GM10847 (cell line): ENCODE measurements at regions not wholly inside any gene's neighbourhood (a gene's known extent, or its start where the extent isn't known, plus 50 kb on each side); places are given as distances from the start of the nearest gene placed in this dataset.

Source experiments
- POLR2A ChIP-seq: IDR thresholded peaks from 2 replicates; pipeline ENCODE4 v1.6.1; 2011; ENCODE audit not compliant: insufficient read length; ENCODE audit errors: extremely low read depth

DNA sequence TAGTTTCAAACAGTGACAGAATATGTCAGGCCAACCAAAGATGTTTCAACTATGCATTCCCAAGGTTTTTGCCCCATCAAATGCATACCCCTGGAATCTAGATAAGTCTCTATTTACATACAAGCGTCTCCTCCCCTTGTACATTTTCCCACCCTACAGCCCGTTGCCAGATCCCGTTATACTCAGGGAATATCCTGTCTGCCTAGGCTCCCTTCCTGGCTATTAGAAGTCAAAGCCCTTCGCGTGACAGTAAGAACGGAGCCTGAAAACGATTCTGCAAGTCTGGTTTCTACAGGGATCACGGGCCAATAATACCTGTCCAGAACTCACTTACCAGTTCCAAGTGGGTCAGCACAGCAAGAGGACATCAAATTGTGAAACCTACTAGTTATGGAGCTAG is 134.8 kb downstream of the LACC1 start:
- TF ChIP-seq POLR2A = no peak

DNA sequence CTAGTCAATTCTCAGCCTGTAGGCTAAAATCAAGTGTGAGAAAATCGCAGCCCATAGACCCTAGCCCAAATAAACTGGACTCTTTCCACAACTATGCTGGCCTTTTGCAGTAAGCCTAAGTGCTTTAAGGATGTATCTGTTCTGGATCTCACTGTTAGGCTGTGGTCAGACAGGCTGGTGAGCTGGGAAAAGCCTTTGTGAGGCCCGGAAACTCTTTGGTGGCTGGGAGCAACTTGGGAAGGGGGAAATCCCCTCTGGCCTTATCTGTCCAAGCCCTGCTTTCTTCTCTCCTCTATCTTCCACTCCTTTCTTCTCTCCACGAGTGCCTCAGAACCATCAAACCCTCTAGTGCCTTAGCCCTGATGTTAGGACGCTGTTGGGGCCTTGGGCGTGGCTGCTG is 135.4 kb downstream of the LACC1 start:
- no peak for TF ChIP-seq POLR2A

DNA sequence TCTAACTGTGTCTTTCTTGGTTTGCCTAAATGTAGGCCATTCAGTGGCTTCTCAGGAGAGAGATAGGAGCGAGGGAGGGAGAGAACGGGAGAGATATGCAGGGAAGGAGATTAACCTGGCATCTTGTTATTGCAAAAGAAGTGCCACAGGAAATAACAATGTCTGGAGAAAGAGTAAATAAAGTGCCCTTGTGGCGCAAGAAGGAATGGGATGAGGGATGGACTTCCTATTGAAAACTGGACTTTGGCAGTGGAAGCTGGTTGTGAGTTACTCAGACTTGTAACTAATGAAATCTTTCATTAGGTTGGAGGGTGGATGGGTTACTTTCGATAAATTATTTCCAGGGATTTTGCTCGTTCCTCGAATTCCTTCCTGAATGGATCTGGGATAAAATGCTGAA is 136.1 kb downstream of the LACC1 start:
- no peak for TF ChIP-seq POLR2A

DNA sequence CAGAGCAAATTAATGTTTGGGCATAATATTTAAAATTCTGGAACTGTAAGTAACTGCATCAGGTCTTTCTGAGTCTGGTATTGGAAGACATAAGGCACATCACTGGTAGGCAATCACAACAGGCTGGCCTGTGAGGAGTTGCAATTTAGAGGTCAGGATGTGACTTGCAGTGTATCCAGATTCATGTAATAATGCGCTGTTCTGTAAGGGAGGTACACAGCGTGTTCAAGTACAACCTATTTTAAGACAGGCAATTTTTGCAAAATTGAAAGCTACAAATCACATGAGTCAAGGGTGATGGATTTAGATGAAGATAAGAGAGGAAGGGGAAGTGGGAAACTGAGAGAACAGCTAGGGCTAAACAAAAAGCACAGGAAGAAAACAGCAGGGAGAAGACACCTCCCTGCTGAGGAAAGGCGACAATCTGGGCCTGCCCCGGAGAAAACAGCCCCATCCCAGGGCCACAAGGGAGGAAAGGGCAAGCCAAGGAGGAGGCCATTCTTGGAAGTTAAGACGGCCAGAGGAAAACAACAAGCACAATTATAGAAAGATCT is 138.1 kb downstream of the LACC1 start:
- no peak for TF ChIP-seq POLR2A

DNA sequence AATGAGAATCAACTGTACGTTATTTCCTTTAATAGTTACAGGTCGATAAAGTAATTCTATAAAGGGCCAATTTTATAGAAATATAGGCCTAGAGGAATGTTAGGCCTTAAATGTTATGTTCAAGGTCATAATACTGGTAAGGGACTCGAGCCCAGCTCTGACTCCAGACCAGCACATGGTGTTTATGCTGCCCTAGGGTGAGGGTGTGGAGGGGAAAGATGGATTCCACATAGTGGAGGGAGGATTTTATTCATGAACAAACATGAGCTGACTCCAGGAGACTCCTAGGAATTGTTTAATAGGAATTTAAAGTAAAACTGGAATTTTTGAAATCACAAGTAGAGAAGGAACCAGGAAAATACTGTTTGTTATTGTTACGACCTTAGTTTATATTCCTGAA is 139.9 kb downstream of the LACC1 start:
- no peak for TF ChIP-seq POLR2A

DNA sequence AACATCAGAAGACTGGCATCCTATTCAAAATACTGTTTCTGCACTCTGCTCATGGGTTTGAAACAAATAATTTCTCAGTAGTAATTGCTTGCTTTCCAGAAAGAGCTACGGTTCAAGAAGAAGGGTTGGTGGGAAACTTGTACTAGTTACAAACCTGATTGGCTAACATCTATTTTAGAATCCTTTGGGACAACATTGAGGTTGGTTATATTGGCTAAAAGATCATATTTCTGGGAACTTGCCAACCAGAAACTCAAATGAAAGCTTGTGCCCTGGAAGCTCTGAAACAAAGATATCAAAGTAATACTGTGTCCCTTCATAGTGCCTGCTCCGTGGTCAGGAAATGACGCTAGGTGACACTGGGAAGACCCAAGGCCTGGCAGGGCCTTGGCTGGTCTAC is 141.7 kb downstream of the LACC1 start:
- no peak for TF ChIP-seq POLR2A

DNA sequence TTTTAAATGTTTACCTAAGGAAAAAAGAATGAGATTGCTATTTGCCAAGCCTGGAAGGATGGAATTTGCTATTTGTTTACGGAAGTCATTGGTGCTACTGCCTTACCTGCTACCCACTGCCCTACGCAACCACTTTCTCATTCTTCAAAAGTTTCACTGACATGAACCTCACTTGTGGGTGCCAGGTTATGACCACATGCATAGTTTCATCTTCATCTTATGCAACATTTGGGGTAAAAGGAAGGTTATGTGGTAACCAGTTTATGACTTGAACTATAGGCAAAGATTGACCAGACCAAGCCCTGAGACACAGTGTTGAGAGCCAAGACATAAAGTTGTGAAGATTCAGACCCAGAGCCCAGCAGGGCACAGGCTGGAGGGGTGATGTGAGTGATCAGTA is 142.5 kb downstream of the LACC1 start:
- TF ChIP-seq POLR2A = no peak

DNA sequence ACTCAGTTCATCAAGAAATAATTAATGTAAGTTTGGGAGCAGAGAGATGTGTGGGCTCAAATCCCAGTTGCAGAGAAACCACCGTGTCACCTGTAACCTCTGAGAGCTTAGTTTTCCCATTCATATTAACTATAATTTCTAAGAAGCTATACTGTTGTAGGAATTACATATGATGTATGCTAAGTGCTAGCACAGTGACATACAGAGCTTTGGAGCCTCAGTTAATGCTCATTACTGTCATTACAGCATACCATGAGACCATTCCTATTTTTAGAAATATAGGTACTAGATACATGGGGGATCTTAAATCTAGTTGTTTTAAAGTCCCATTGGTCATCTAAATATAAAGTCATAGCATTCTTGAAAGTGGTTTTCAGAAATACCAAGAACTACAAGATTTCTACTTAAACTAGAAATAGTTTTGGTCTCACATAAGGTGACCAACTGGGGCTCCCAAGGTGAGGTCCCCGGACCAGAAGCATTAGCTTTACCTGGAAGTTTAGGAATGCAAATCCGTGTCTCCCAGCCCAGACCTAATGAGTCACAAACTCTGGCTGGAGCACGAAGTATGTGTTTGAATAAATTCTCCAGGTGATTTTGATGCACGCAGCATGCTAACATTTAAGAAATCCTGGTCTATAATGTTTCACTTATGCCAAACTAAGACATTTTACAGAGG is 144.6 kb downstream of the LACC1 start:
- no peak for TF ChIP-seq POLR2A

DNA sequence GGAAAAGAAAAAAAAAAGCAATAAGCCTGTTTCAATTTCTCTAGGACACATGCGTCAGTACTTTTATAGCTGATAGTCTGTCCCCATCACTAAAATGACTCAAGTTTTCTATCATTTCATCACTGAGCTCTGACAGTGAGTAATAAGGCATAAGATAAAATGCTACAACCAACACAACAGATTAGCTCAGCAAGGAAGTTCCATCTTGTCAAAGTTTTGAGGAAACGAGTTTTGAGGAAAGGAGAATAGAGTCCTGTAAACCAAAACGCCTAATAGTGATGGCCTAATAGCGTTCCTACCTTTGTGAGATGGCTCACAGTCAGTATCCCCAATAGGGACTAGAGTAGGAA is 145.1 kb downstream of the LACC1 start:
- no peak for TF ChIP-seq POLR2A

DNA sequence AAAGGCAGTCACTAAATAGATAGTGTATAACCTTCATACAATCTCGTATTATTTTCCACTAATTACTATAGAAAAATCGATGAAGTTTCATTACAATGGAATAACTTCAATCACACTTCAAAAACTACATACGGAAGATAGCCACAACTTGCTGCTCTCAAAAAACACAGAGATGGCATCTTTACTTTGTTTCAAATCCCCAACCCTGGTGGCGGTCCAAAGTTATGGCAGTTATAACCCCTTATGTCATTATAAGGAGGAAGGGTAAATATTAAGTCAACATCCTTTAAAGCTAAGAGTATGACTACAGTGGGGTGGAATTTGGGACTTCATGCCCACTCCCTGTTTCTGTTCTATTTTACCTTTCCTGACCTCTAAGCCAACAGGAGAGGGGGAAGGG is 146.5 kb downstream of the LACC1 start:
- TF ChIP-seq POLR2A = no peak

DNA sequence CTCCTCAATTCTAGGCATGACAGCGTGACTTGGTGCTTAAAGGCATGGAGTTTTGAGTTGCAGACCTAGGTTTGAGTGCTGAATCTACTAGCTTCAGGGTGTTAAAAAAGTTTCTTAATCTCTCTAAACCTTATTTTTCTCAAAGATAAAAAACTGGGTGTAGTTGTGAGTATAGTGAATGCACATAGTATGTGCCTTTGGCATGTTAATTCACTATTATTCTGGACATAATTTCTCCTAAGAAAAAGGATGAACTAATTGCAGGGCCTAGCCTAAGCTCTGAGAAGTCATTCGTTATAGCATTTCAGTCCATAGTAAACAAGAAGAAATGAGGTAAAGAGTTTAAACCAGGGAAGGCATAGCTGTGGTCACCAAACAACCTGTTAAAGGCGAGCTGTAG is 149.0 kb downstream of the LACC1 start:
- TF ChIP-seq POLR2A = no peak

DNA sequence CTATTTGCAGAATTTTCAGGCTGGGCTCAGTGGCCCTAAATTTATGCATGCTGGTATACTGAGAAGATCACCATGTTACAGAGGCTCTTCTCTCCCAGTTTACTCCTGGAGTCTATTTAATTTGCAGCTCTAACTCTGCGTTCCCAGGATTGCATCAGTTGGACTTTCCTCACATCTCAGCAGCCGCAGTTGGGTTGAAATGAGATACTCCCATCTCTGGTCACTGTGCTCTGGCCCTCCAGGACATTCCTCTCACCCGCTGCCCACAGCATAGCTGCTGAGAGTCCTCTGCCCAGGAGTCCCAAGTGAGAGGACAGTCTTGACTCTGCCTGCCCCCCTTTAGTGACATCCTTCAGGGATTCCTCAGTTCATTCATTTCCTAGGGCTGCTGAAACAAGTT is 150.9 kb downstream of the LACC1 start:
- TF ChIP-seq POLR2A = no peak

DNA sequence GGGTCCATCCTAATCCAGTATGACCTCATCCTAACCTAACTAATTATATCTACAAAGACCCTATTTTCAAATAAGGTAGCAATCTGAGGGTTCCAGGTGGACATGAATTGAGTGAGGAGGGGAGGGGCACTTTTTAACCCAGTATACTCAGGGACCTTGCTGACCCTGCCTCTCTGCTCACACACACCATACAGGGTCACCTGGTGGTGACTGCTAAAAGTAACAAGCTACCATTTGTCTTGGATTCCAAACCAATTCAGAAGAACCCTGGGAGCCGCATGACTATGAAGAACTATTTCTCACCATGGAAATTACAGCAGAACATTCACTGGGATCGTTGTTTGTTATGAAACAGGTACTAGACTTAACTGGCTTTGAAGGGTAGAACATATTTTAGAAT is 151.9 kb downstream of the LACC1 start:
- TF ChIP-seq POLR2A = no peak

DNA sequence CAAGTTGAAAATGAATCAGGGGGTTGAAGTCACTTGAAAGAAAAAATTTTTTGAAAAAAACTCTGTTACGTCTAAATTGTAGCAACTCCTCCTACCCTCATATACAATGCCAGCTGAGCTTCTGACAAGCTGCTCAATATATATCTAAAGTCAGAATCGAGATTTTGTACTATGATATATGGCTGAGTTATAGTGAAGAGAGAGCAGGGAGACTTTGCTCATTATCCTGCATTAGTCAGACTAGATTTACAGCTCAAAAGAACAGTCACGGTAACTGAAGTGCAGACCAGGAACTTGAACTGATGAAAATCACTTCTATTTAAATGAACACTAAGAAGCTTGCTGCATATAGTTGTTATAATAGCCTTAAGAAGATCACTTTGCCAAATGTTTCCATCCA is 153.1 kb downstream of the LACC1 start:
- TF ChIP-seq POLR2A = no peak

DNA sequence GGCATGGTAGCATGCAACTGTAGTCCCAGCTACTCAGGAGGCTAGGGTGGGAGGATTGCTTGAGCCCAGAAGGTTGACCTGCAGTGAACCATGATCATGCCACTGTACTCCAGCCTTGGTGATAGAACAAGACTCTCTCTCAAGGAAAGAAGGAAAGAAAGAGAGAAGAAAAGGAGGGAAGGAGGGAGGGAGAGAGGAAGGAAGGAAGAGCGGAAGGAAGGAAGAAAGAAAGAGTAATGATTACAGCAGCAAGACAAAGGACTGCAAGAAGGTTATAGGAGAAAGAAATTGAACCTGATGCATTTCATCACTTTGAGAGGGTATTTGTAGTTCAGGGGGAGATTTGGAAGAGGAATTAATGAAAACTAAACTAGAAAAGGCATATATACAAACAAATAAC is 155.7 kb downstream of the LACC1 start:
- no peak for TF ChIP-seq POLR2A

DNA sequence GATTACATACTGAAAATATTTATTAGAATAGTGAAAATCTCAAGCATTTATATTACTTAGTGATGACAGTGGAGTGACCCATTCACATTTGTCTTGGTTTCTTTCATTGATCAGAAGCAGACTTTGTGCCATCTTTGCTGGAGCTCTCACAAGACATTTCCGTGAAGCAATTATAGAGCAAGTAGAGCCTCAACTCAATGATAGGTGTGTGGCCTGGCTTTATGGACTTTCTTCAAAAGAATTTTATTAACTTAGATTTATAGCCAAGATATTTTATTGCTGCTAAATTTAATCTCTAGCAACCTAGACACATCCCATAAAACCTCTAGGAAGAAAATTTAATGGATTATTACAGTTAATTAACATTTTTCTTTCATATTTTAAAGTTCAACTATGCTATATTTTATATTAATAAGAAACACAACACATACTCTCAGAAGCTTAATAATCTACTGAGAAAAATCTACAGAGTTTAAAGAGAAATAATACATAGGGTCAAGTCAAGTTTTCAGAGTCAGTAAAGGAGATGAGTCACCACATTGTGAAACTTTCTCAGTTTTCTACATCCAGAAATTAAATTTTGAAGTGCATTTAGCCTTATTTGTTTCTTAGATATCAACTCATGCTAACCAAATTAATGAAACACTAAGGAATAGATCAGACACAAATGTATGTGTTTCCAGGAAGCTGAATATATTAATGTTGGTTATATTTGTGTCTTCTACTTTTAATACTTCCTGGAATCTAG is 160.5 kb downstream of the LACC1 start:
- TF ChIP-seq POLR2A = no peak

DNA sequence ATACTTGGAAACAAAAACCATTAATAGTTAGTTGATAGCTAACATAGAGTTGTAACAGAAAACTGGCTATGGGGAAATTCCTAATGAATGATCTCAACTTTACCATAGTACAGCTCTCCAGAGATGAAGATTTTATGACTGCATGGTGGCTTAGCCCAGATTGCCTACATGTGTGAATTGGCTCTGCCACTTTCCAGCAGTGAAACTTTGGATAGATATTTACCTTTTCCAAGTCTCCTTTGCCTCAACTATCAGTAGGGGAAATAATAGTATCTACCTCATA is 161.1 kb downstream of the LACC1 start:
- no peak for TF ChIP-seq POLR2A

DNA sequence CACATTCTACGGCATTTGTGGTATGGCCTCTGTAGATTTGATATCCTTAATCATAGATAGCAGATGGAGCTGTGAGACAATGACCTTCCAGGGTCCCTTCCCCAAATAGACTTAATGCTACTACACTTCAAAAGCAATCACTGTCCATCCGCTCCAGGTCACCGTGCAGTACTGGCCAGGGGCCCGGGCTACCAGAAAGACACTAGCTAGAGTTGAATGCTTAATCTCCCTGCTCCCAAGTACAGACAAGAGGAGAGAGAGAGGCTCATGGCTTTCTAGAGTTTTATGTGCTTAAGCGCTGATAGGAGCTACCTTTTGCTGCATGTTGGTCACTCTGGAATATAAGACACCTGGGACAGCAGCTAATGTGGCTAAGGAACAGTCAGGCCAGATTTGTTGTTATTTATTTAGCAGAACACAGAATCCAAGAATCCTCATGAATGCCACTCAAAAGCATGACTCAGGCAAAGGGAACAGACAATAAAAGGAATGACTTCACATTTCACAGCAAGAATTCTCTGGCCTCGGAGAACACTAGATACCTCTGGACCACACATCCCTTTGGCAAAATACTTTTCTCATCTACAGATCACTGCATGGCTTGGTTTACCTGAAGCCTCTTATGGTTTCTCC is 165.0 kb downstream of the LACC1 start:
- no peak for TF ChIP-seq POLR2A
